ENCODE measurements at regions not wholly inside any gene's neighbourhood (a gene's known extent, or its start where the extent isn't known, plus 50 kb on each side); places are given as distances from the start of the nearest gene placed in this dataset.

DNA sequence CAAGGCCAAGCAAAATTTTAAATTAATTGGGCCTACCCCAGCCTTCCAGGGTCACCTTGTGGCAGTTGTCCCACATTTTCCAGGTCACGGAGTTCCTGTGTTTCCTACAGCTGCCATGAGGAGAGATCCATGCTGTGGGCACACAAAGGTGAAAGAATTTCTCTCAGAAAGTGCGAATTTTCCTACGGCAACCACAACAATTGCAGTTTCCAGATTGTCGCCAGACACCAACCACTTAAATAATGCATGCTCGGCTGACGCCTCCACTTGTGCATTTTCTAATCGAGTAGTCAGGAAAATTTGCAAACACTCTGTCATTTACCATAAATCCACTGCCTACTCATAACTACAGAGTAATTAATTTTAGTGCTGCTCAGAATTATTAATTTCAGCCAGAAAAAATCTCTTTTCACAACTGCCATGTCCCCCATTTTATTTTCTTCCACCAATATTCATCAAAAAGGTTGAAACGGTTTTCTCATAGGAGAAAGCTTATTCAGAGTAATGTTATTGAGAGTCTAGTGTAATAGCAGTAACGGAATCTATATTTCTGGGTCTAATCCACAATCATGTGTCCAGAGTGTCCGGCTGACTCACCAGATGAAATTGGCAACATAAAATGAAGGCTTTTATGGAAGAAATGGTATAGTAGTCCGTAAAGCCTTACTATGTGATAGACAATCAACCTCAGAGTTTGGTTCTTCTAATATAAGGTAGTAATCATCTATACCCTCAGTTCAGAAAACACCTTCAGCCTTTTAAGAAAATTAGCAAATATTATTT, 389.8 kb downstream of the NR2F1-AS1 start:
- intact Hi-C loops (cut with DNase I): no loop called here
- DNase-seq (ENCODE audit: low spot score): no peak

GRCh38 chr5:93189707-93190120, 391.3 kb downstream of the NR2F1-AS1 start:
- intact Hi-C loops (cut with DNase I): no loop called here
- DNase-seq (ENCODE audit: low spot score): no peak

GRCh38 chr5:93188876-93189485, 392.0 kb downstream of the NR2F1-AS1 start:
- intact Hi-C loops (cut with DNase I): no loop called here
- no peak for DNase-seq (ENCODE audit: low spot score)

DNA sequence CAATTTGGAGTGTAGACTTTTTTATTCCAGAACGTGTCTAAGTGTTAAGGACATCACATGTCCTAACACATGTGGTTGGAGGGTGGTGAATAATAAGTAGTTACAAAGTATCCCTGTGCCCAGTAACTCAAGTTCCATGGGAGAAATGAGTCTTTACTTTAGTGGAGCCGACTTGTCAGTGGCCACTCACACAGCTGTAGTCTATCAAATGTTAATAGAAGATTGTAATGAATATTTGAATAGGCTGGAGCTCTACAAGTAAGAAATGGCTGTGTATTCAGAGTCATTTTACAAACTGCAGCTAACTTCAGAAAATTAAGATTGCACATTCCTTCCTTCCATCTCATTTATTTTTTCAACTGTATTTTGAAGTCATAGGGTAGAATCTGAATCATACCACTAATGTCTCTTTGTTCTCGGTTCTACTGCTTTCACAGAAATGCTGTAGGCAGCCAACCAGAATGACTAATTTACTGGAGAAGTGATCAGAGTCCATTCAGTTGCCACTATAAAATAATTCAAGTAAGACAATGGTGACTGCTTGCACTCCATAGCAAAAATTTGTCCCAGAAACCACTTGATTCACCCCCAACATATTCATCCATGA, 394.8 kb downstream of the NR2F1-AS1 start:
- intact Hi-C loops (cut with DNase I): no loop called here
- no peak for DNase-seq (ENCODE audit: low spot score)

DNA sequence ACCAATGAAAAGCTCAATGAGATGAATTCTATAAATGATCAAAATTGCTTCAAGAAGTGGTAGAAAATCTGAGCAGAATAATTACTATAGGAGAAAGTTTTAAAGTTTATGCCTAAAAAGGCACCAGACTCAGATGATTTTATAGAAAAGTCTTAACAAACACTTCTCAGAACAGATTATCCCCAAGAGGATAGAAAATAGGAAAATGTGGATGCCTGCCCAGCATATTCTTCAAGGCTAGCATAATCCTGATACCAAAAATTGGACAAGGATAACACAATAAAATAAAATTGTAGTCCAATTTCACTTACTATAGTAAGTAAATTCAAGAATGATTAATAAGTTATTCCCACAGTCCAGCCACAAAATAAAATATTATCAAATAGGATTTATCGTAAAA, 397.0 kb downstream of the NR2F1-AS1 start:
- DNase-seq (ENCODE audit: low spot score): no peak
- intact Hi-C loops (cut with DNase I): no loop called here

DNA sequence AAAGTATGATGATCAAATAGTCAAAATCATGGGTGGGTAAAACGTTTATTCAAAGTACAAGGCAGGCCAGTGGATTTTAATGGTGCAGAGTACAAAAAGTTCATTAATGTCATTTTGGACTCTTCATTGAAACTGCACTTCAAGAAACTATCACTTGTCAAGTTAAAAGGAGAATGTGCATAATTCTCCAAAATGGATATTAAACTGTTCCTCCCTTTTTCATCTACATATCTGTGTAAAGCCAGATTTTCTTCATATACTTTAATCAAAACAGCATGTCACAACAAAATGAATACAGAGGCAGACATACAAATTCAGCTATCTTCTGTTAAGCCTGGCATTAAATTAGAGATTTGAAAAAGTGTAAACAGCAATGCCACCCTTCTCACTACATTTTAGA, 401.6 kb downstream of the NR2F1-AS1 start:
- intact Hi-C loops (cut with DNase I): no loop called here
- DNase-seq (ENCODE audit: low spot score): no peak

DNA sequence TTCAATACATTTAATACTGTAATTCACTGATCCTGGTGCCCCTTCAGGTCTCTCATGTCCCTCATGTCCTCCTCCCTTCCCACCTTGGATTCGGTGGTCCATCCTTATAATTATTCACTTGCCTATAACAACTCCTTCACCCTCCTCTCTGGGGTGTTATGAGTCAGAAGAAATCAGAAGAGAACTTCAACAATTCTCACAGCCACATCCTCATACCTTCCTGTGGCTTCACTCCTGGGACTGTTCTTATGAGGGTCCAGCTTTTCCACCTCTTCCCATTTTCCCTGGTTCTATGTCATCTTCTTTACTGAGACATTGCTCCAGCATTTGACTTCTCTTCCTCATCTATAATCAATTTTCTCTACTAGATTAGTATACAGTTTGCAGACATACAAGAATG, 406.1 kb downstream of the NR2F1-AS1 start:
- intact Hi-C loops (cut with DNase I): no loop called here
- DNase-seq (ENCODE audit: low spot score): no peak

- DNase-seq (ENCODE audit: low spot score): no peak
- intact Hi-C loops (cut with DNase I): no loop called here
These were observed 415.5 kb downstream of the NR2F1-AS1 start for GRCh38 chr5:93165559-93165958.

DNA sequence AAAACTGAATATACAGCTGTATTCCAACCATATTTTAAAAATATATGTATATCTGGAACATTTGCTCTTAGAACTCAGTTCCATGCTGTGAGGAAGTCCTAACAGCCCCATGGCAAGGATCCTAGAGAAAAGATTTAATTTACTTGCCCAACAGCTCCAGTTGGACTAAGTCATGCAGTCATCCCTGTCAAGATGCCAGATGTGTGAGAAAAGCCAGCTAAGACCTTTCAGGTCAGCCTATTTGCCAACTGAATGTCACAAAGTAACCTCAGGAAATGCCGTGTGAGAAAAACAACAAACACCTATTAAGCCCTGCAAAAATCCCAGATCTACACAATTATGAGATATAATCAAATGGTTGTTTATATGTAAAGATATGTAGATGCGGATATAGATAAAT, 416.3 kb downstream of the NR2F1-AS1 start:
- no peak for DNase-seq (ENCODE audit: low spot score)
- intact Hi-C loops (cut with DNase I): no loop called here

- no peak for DNase-seq (ENCODE audit: low spot score)
- intact Hi-C loops (cut with DNase I): no loop called here
These were observed 417.9 kb downstream of the NR2F1-AS1 start for GRCh38 chr5:93163010-93163663.

DNA sequence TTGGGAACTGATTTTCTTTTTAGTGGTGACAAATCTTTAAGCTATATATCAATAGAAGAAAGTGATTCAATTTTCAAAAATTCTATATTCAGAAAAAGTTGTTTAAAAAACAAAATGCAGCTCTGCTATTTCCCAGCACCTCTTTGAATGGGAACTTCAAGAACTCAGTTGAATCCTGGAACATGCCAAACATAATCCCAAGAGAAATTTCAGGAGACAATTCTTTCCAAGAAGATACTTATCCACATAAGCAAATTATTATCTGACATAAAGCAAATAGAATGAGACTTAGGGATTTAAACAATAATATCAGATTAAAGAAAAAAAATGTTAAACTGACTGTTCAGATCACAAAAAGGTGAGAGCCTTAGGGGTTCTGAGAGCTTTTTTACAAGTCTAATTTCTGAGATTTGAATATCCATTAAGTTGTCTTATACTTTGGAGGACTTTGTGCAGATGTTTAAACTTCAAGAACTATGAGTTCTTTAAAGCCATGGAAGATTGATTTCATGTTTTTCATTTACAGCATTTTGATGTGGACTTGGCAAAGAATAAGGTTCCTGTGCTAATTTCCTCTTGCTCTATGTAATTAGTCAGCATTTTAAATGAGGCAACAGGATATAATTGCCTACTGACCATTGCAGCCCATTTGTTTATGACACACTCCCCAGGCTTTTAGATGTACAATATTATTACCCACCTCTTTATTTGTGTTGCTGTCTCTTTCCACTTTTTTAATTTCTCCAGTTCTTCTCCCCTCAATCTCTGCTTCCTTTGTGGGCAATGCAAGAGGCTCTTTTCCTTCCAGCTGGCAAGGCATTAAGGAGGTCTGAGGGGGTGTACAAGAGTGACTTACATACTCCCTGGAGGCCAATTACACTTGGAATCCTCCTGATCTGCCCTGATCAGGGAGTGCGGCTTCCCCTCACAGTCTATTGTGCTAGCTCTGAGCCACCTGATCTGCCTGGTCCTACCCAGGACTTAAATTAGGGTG, 419.1 kb downstream of the NR2F1-AS1 start:
- intact Hi-C loops (cut with DNase I): no loop called here
- no peak for DNase-seq (ENCODE audit: low spot score)

- DNase-seq (ENCODE audit: low spot score): no peak
- intact Hi-C loops (cut with DNase I): no loop called here
These were observed 422.2 kb downstream of the NR2F1-AS1 start for GRCh38 chr5:93158841-93159240.

- DNase-seq (ENCODE audit: low spot score): no peak
- intact Hi-C loops (cut with DNase I): no loop called here
These were observed 424.5 kb downstream of the NR2F1-AS1 start for GRCh38 chr5:93156566-93156965.

- DNase-seq (ENCODE audit: low spot score): no peak
These were observed 426.5 kb downstream of the NR2F1-AS1 start for GRCh38 chr5:93154535-93154934.

GRCh38 chr5:93153461-93153860, 427.6 kb downstream of the NR2F1-AS1 start:
- intact Hi-C loops (cut with DNase I): no loop called here
- DNase-seq (ENCODE audit: low spot score): no peak

More at GRCh38 chr5:93154535-93154934, 426.5 kb downstream of the NR2F1-AS1 start:
- intact Hi-C loops (cut with DNase I): no loop called here

DNA sequence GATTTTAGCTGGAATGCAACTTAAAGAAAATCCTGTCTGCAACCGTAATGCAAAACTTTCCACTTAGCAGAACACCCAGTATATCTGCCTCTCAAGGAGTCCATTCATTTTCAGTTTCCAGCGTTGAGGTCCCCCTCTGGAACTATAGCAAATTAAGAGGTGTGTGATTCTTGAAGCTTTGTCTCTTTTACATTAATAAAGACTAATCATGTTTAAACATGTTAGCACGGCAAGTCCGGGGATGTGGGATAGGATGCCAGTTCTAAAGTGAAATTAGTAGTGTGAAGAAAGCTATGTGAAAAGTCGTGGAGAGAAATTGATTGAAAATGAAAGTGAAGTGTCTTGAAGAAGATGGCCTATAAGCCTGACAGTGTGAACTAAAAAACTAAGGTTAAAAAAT, 429.1 kb downstream of the NR2F1-AS1 start:
- no peak for DNase-seq (ENCODE audit: low spot score)
- intact Hi-C loops (cut with DNase I): no loop called here

- DNase-seq (ENCODE audit: low spot score): no peak
- intact Hi-C loops (cut with DNase I): no loop called here
These were observed 429.9 kb downstream of the NR2F1-AS1 start for GRCh38 chr5:93151121-93151520.

DNA sequence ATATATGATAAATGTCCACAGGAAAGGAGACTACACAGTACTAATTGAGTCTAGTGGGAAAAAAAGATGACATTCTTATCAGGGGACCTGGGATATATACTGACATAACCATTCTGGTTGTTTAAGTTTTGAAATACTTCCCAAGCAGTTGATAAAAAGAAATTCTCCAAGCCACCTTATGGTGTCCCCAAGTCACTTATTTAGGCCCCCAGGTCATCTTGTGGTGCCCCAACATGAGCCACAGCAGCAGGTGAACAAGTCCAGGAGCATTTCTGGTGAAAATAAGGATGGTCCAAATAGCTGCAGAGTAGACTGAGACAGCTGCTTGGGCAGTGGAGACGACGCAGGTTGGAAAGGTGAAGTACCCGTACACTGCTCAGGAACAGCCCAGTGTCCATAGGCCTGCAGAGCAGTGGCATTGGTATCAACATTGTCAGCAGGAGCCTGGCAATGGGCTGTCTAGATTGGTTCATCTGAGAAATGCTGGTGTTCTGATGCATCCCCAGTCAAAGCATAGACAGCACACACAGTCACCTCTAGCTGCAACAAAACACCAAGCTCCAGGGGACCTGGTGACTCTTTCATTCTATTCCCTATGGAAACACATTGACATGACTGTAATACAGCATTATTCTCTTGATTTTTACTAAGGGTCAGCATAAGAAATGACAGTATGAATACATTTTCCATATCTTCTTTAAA, 430.6 kb downstream of the NR2F1-AS1 start:
- intact Hi-C loops (cut with DNase I): no loop called here
- DNase-seq (ENCODE audit: low spot score): no peak

- intact Hi-C loops (cut with DNase I): no loop called here
- DNase-seq (ENCODE audit: low spot score): no peak
These were observed 435.3 kb downstream of the NR2F1-AS1 start for GRCh38 chr5:93145767-93146166.
